PC-3 (cell line): ENCODE measurements at regions not wholly inside any gene's neighbourhood (a gene's known extent, or its start where the extent isn't known, plus 50 kb on each side); places are given as distances from the start of the nearest gene placed in this dataset.

Source experiments
- CTCF ChIP-seq: fragments of 300-600 bp; sonication (generic); conservative IDR thresholded peaks from 2 replicates; pipeline ENCODE4 v1.5.1; 2017; ENCODE audit warnings: antibody characterized with exemption, low read depth, mild to moderate bottlenecking, low read length
- EZH2 ChIP-seq: fragments of 300-600 bp; sonication (generic); IDR thresholded peaks from one replicate; pipeline ENCODE4 v1.6.1; 2017; ENCODE audit warnings: antibody characterized with exemption, mild to moderate bottlenecking, low read length; ENCODE audit not compliant: unreplicated experiment

- TF ChIP-seq EZH2 (no peak), CTCF (no peak)
Observed at GRCh38 chr6:1136415-1136774, 175.5 kb upstream of the FOXQ1 start.
